ENCODE measurements at regions not wholly inside any gene's neighbourhood (a gene's known extent, or its start where the extent isn't known, plus 50 kb on each side); places are given as distances from the start of the nearest gene placed in this dataset.
A peak's percentile ranks its signal among the peaks of the same experiment; 100 is the strongest.
"Not testable (repeated sequence)": the region's sequence is repeated elsewhere in the genome, so short reads cannot be mapped to it uniquely, and the experiment has no call there.

DNA sequence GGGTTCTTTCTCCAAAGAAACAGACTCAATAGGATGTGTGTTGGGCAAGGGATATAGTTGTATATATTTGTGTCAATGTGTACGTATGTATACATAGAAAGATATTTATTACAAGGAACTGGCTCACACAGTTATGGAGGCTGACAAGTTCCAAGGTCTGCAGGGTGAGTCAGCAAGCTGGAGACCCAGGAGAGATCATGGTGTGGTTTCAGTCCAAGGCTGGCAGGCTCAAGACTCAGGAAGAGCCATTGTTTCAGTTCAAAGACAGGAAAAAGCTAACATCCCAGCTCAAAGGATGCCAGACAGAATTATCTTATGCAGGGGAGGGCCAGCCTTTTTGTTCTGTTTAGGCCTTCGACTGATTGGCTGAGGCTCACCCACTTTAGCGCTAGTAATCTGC lies 89.9 kb upstream of the RALGAPA2 start:
- TF ChIP-seq JUND (IDR thresholded peaks at IDR 0.05; ENCODE audit: low read depth), result no peak
- in situ Hi-C loops (cut with HindIII; ENCODE audit: low pct_unique_long_range_greater_than_20kb, low sequenced_read_pairs), result no loop called here
- no peak for DNase-seq (ENCODE audit: low read depth in 1 of 2, low spot score in 1 of 2)

DNA sequence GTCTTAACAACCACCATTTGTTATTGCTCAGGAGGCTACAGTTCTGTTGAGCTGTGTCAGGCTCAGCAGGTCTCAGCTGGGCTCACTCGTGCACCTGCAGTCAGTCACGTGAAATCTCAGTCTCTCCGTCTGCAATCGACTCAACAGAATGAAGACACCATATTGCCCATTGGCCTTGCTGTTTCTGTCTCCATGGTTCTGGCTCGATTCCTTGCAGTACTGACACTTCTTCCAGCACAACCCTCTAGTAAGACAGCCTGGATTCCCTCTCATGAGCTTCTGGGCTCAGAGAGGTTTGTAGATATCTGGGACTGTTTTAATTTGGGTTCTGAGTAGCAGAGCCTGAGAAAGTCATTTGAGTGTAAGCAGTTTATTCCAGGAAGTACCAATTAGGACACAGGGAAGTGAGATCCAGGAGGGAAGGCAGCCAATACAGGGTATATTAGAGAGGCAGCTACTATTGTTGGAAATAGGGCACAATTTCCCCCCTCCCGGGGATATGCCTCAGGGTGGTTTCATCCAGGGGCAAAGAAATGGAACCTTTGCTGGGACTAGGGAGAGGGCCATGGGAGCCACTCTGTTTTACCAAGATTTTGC lies 87.4 kb upstream of the RALGAPA2 start:
- no peak for TF ChIP-seq JUND (IDR thresholded peaks at IDR 0.05; ENCODE audit: low read depth)
- DNase-seq (ENCODE audit: low read depth in 1 of 2, low spot score in 1 of 2), result no peak
- in situ Hi-C loops (cut with HindIII; ENCODE audit: low pct_unique_long_range_greater_than_20kb, low sequenced_read_pairs), result no loop called here

DNA sequence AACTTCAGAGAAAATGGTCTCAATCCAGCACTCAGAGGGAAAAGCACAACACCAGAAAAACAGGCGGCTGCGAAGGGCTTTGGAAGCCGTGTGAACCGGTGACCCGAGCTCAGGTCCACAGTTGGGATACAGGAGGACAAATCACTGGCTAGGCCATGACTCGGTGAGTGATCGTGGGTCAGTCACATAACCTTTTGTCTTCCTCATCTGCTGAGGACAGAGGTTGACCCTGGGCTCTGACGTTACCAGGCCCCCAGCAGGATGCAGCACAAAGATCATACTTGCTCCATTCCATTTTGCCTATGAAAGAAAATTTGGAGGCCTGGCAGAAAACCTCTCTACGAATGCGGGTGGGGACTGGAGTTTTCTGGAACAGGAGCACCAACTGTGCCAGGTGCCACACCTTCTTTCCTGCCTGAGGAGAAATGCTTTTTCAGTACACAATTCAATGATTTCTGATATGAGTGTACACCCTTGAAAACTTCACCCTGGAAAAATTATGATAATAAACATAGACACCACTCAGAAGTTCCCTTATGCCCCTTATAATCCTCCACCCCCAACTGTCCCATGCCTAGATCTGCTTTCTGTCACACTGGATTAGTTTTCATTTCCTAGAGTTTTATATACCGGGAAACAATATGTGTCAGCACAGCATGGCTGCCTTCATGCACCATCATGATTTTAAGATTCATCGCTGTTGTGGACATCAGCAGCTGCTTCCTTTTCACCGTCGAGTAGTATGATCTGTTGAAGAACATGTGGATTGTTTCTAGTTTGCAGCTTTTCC lies 85.3 kb upstream of the RALGAPA2 start:
- in situ Hi-C loops (cut with HindIII; ENCODE audit: low pct_unique_long_range_greater_than_20kb, low sequenced_read_pairs), result no loop called here
- DNase-seq (ENCODE audit: low read depth in 1 of 2, low spot score in 1 of 2), result no peak
- no peak for TF ChIP-seq JUND (IDR thresholded peaks at IDR 0.05; ENCODE audit: low read depth)

DNA sequence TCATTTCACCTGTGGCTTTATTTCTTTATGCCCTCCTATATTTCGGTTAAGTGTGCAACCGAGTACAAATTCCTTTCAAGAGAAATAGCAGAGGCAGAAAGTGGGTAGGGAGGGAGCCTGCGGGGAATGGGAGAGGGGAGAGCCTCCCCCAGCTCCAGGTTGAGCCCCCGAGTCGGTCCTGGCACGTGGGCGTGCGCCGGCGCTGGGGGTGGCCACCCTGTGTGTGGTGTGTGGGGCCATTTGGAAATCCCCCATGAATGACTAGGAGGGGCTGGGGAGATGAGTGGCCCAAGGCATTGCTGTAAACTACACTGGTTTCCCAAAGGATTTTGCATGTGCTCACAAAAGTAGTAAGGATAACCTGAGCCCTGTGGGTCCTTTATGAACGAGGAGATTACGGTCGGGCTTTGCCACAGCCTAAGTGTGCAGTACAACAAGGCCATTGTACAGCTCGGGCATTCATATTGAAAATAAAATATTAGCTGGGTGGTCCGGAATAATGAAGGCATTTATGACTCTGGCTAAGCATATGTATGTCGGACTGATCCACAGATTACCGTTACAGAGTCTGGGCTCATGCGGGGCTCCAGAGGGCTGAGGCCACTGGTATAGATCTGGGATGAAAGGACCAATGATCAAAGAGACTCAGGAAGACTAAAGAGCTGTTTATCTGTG lies 84.5 kb upstream of the RALGAPA2 start:
- DNase-seq (ENCODE audit: low read depth in 1 of 2, low spot score in 1 of 2), result no peak
- in situ Hi-C loops (cut with HindIII; ENCODE audit: low pct_unique_long_range_greater_than_20kb, low sequenced_read_pairs), result no loop called here
- TF ChIP-seq JUND (IDR thresholded peaks at IDR 0.05; ENCODE audit: low read depth), result no peak

DNA sequence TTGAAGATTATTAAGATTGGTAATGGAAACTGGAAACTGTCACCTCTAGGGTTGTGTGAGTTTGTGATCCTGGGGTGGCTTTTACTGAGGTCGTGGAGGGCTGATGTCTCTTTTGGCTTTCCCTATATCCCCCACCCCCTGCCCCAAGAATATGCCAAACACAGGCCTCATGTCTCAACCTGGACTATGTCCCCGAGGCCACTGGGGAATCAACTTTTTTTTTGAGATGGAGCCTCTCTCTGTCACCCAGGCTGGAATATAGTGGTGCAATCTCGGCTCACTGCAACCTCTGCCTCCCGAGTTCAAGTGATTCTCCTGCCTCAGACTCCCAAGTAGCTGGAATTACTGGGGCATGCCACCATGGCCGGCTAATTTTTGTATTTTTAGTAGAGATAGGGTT lies 83.3 kb upstream of the RALGAPA2 start:
- no peak for TF ChIP-seq JUND (IDR thresholded peaks at IDR 0.05; ENCODE audit: low read depth)
- in situ Hi-C loops (cut with HindIII; ENCODE audit: low pct_unique_long_range_greater_than_20kb, low sequenced_read_pairs), result no loop called here
- no peak for DNase-seq (ENCODE audit: low read depth in 1 of 2, low spot score in 1 of 2)

DNA sequence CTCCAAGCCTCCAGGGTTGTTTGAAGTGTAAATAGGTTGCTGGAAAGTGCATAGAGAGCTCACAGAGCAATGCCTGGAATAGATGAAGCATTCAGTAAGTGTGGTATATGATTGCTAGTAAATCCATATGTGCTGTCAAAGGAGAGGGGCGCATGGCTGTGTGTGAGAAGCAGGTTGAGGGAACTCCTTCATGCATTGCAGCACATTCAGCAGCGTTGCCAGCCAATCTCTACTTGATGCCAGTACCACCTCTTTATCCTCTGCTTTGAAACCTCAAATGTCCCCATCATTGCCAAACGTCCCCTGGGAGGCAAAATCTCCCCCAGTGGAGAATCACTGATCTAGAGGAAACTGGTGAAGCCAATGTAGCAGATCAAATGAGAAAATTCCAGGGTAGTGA lies 82.7 kb upstream of the RALGAPA2 start:
- no peak for TF ChIP-seq JUND (IDR thresholded peaks at IDR 0.05; ENCODE audit: low read depth)
- in situ Hi-C loops (cut with HindIII; ENCODE audit: low pct_unique_long_range_greater_than_20kb, low sequenced_read_pairs), result no loop called here
- DNase-seq (ENCODE audit: low read depth in 1 of 2, low spot score in 1 of 2), result no peak

DNA sequence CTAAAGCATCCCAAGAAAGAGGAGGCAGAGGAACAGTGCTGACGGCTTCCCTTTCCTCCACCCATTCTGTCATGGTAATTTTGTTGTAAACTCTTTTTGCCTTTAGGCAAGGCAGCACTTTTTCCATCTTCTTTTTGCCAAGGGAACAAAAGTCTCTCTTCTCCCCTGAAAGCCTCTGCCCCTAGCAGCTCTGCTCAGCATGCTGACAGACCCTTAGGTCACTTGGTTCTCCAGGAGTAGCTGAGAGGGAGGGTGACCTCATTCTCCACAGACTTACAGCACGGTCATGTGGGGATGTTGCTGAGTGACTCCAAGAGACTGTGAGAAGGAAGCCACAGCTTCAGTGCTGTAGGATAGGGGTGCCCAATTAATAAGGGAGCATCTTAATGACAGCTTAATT lies 81.1 kb upstream of the RALGAPA2 start:
- no peak for DNase-seq (ENCODE audit: low read depth in 1 of 2, low spot score in 1 of 2)
- in situ Hi-C loops (cut with HindIII; ENCODE audit: low pct_unique_long_range_greater_than_20kb, low sequenced_read_pairs), result no loop called here
- no peak for TF ChIP-seq JUND (IDR thresholded peaks at IDR 0.05; ENCODE audit: low read depth)

DNA sequence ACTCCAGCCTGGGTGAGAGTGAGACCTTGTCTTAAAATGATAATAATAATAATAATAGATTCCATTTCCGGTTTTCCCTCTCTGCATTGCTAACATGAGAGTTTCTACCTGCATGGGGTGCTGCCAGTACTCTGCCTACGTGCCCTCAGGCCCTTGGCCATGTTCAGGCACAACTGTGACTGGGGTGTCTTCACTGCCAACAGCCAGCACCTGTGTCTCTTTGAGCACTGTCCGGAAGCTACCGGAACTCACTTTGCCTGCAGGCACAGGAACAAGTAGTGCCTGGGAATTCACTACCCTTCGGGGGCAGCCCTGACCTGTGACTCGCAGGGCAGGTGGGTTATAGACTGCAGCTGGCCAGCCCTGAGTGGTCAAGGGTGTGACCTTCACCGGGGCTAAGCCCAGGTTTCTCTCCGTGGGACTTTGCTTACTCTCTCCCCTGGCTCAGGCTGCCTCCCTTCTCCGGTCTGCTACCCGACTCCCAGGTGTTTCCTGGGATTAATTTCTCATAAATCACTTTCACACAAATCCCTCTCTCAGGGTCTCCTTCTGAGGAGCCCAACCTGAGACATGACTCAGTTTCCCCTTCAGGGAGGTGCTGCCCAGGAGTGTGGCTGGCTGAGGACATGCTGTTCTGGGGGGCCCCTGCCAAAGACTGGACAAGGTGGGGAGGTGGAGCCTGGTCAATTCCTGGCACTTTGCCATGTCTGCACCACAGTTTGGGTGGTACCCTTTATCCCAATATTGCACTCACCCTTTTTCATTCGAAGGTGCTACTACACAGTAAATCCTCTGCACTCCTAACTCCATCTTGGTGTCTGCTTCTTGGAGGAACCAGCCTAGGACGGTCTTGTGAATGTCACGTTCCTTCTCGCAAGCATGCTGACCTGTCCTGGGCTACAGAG lies 79.5 kb upstream of the RALGAPA2 start:
- DNase-seq (ENCODE audit: low read depth in 1 of 2, low spot score in 1 of 2), result peak in 1 of 2 experiments; percentile 30
- TF ChIP-seq JUND (IDR thresholded peaks at IDR 0.05; ENCODE audit: low read depth), result no peak
- in situ Hi-C loops (cut with HindIII; ENCODE audit: low pct_unique_long_range_greater_than_20kb, low sequenced_read_pairs), result no loop called here

DNA sequence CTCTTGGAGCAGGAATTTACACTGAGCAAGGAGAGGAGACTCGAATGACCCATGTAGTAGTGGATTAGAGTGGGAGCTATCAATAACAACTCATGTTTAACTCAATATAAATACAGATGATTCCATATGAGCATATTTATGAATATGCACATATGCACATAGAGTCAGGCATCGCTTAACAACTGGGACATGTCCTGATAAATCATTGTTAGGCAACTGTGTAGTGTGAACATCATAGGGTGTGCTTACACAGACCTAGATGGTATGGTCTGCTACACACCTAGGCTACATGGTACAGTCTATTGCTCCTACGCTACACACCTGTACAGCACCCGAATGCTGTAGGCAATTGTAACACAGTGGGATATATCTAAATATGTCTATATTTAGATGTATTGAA lies 75.9 kb upstream of the RALGAPA2 start:
- TF ChIP-seq JUND (IDR thresholded peaks at IDR 0.05; ENCODE audit: low read depth), result no peak
- in situ Hi-C loops (cut with HindIII; ENCODE audit: low pct_unique_long_range_greater_than_20kb, low sequenced_read_pairs), result no loop called here
- no peak for DNase-seq (ENCODE audit: low read depth in 1 of 2, low spot score in 1 of 2)

DNA sequence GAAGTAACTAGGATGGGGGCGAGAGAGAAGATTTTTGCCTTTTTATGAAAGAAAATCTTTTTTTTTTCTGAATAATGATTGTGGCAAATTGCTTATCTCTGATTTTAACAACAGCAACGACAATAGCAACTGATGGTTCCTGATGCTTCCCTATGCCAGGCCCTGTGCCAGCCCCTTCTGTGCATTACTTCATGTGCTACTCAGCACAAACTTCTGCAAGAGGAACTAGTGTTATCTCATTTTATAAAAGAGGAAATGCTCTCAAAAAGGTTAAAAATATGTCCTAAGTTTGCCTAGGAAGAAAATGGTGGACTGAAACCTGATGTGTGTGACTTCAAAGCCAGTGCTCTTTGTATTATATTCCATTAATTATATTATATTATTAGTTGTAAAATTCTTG lies 74.0 kb upstream of the RALGAPA2 start:
- no peak for TF ChIP-seq JUND (IDR thresholded peaks at IDR 0.05; ENCODE audit: low read depth)
- in situ Hi-C loops (cut with HindIII; ENCODE audit: low pct_unique_long_range_greater_than_20kb, low sequenced_read_pairs), result no loop called here

DNA sequence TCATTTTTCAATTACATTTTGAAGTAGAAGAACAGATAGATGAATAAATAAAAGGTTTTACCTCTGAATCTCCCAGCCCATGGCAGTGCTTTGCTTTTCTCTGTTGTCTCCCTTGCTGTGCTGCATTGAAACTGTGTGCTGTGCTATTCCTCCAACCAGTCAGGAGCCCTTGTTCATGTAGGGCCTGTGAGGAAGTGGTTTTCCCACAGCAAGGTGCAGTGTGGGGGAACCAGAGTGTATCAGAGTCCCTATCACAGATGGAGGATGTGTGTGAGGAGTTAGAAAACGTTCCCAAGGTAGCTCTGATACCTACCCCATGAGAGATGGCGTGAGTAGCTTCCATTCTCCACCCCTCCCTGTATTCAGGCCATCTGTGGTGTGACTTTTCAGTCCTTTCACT lies 72.8 kb upstream of the RALGAPA2 start:
- TF ChIP-seq JUND (IDR thresholded peaks at IDR 0.05; ENCODE audit: low read depth), result no peak
- in situ Hi-C loops (cut with HindIII; ENCODE audit: low pct_unique_long_range_greater_than_20kb, low sequenced_read_pairs), result no loop called here

More for the DNA sequence above, 74.0 kb upstream of the RALGAPA2 start:
- DNase-seq (ENCODE audit: low read depth in 1 of 2, low spot score in 1 of 2), result no peak

DNA sequence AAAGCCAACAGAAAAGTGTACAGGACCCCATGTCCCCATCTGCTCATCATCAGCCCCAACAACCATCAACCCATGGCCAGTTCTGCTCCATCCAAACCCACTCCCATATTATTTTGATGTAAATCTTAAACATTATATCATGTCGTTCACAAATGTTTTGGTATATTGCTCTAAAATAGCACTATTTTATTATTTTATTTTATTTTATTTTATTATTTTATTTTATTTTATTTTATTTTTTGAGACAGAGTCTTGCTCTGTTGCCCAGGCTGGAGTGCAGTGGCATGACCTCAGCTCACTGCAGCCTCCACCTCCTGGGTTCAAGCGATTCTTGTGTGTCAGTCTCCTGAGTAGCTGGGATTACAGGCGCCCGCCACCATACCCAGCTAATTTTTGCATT lies 72.0 kb upstream of the RALGAPA2 start:
- DNase-seq (ENCODE audit: low read depth in 1 of 2, low spot score in 1 of 2); in situ Hi-C loops (cut with HindIII; ENCODE audit: low pct_unique_long_range_greater_than_20kb, low sequenced_read_pairs): not testable (repeated sequence)

More for the DNA sequence above, 72.8 kb upstream of the RALGAPA2 start:
- DNase-seq (ENCODE audit: low read depth in 1 of 2, low spot score in 1 of 2), result no peak

All from T47D (cell line).